GM12878 (cell line): ENCODE measurements at regions not wholly inside any gene's neighbourhood (a gene's known extent, or its start where the extent isn't known, plus 50 kb on each side); places are given as distances from the start of the nearest gene placed in this dataset.
A peak's percentile ranks its signal among the peaks of the same experiment; 100 is the strongest.

Source experiments
- ATAC-seq: fragments of 200-7000 bp; cut with Tn5 transposase; 3 replicates; pipeline ENCODE4 v1.9.1; 2020; ENCODE audit warnings: mild to moderate bottlenecking, moderate library complexity
- BruUV-seq: library from RNA; stranded (reverse); fragments of 400-500 nt; replicated peaks from 2 replicates; lab custom pipeline; 2021; lab: Mats Ljungman, UMichigan
- CTCF ChIA-PET: fragments of 300-600 bp; sonication (Branson Sonifier 250); formaldehyde crosslinking; extraction: SDS; loops from one replicate; lab custom pipeline; 2021; ENCODE audit warnings: inconsistent platforms; lab: Yijun Ruan, JAX
- POLR2A ChIA-PET: fragments of 350-600 bp; formaldehyde crosslinking; extraction: SDS; loops from one replicate; lab custom pipeline; 2021; ENCODE audit warnings: inconsistent platforms; lab: Charles Lee
- RAD21 ChIA-PET: fragments of 300-600 bp; sonication (Branson Sonifier 250); formaldehyde crosslinking; loops from one replicate; lab custom pipeline; 2023; ENCODE audit warnings: antibody characterized with exemption; ENCODE audit not compliant: unreplicated experiment; lab: Charles Lee
- SMC1A ChIA-PET: fragments of 300-600 bp; sonication (Branson Sonifier 250); formaldehyde crosslinking; loops from one replicate; lab custom pipeline; 2023; ENCODE audit not compliant: unreplicated experiment, uncharacterized antibody; lab: Charles Lee
- DNase-seq: peaks from one replicate; pipeline ENCODE4 v3.0.0-alpha.2; 2011; ENCODE audit warnings: low read depth, low spot score
- FAIRE-seq: peaks from 3 replicates; lab custom pipeline; 2011; peaks lifted over from hg19 to GRCh38; lab: Jason Lieb, UNC
- H2AFZ ChIP-seq: 2 replicates; pipeline ENCODE4 v1.6.0; 2011; ENCODE audit warnings: low read depth, low read length, control low read depth; ENCODE audit not compliant: control insufficient read depth
- H3K27ac ChIP-seq: 2 replicates; pipeline ENCODE4 v1.5.1; 2011; ENCODE audit warnings: control low read depth; ENCODE audit not compliant: control insufficient read depth, insufficient read depth
- H3K27me3 ChIP-seq, 2 experiments: replicated peaks in 1 of 2; 2 replicates each; pipeline versions ENCODE4 v1.6.0 to v1.6.1; 2011; ENCODE audit warnings: low read length in 1 of 2; ENCODE audit not compliant: control insufficient read depth in 2 of 2, insufficient read depth in 2 of 2
- H3K36me3 ChIP-seq, 2 experiments: 2 replicates each; pipeline ENCODE4 v1.5.1; 2011; ENCODE audit warnings: low read length in 1 of 2; ENCODE audit not compliant: control insufficient read depth in 2 of 2, insufficient read depth in 2 of 2
- H3K4me1 ChIP-seq: 2 replicates; pipeline ENCODE4 v1.6.1; 2011; ENCODE audit warnings: mild to moderate bottlenecking, low read length, moderate library complexity, mixed read lengths; ENCODE audit not compliant: control insufficient read depth, insufficient read depth
- H3K4me2 ChIP-seq: 2 replicates; pipeline ENCODE4 v1.6.0; 2011; ENCODE audit warnings: control low read depth; ENCODE audit not compliant: control insufficient read depth, insufficient read depth
- H3K4me3 ChIP-seq: fragments of 200-600 bp; sonication (generic); 2 replicates; pipeline ENCODE4 v1.5.1; 2016
- H3K79me2 ChIP-seq: 2 replicates; pipeline ENCODE4 v1.6.0; 2011; ENCODE audit warnings: low read length; ENCODE audit not compliant: control insufficient read depth, insufficient read depth
- H3K9ac ChIP-seq: 2 replicates; pipeline ENCODE4 v1.8.0; 2011; ENCODE audit warnings: low read length, control low read depth, mixed read lengths; ENCODE audit not compliant: control insufficient read depth, insufficient read depth
- H3K9me3 ChIP-seq: replicated peaks from 3 replicates; pipeline ENCODE4 v1.5.1; 2011; ENCODE audit warnings: mild to moderate bottlenecking, low read length; ENCODE audit not compliant: control insufficient read depth, insufficient read depth
- H4K20me1 ChIP-seq: 2 replicates; pipeline ENCODE4 v1.6.0; 2011; ENCODE audit not compliant: control insufficient read depth, insufficient read depth
- BCL3 ChIP-seq: IDR thresholded peaks from 2 replicates; pipeline ENCODE4 v1.6.1; 2011; ENCODE audit warnings: borderline replicate concordance, low read depth, mild to moderate bottlenecking, moderate library complexity, low read length; ENCODE audit not compliant: insufficient read depth, poor library complexity, severe bottlenecking
- EED ChIP-seq: sonication (generic); IDR thresholded peaks from 2 replicates; pipeline ENCODE4 v1.6.1; 2016; ENCODE audit warnings: antibody characterized with exemption, low read depth
- FOXK2 ChIP-seq: fragments of 450-650 bp; IDR thresholded peaks from 2 replicates; pipeline ENCODE4 v1.6.1; 2017; ENCODE audit warnings: mild to moderate bottlenecking, moderate library complexity
- IRF3 ChIP-seq: fragments of 450-650 bp; IDR thresholded peaks from 2 replicates; pipeline ENCODE4 v1.6.1; 2014; ENCODE audit warnings: mild to moderate bottlenecking
- MEF2A ChIP-seq: IDR thresholded peaks from 2 replicates; pipeline ENCODE4 v1.6.1; 2011; ENCODE audit warnings: low read depth, mild to moderate bottlenecking, low read length, moderate library complexity; ENCODE audit not compliant: insufficient read depth
- NFYA ChIP-seq: IDR thresholded peaks from 2 replicates; pipeline ENCODE4 v1.6.1; 2011; ENCODE audit warnings: low read depth, mild to moderate bottlenecking, low read length, improper control_type of control experiment, borderline replicate concordance
- PAX5 ChIP-seq: IDR thresholded peaks from 2 replicates; pipeline ENCODE4 v1.6.1; 2011; ENCODE audit warnings: low read depth, low read length, borderline replicate concordance
- POLR2A ChIP-seq: IDR thresholded peaks from 2 replicates; pipeline ENCODE4 v1.6.1; 2011; ENCODE audit warnings: low read depth, mild to moderate bottlenecking, low read length
- RB1 ChIP-seq: fragments of 450-650 bp; formaldehyde crosslinking; IDR thresholded peaks from 2 replicates; pipeline ENCODE4 v1.6.1; 2017; ENCODE audit warnings: mild to moderate bottlenecking, borderline replicate concordance
- RFX5 ChIP-seq: IDR thresholded peaks from 2 replicates; pipeline ENCODE4 v1.6.1; 2011; ENCODE audit warnings: low read depth, low read length, improper control_type of control experiment
- SMAD1 ChIP-seq: fragments of 450-650 bp; IDR thresholded peaks from 2 replicates; pipeline ENCODE4 v1.6.1; 2018; ENCODE audit warnings: mild to moderate bottlenecking, low read depth; ENCODE audit not compliant: partially characterized antibody
- SUZ12 ChIP-seq: fragments of 200-600 bp; sonication (generic); IDR thresholded peaks from one replicate; pipeline ENCODE4 v1.6.1; 2018; ENCODE audit warnings: antibody characterized with exemption, mild to moderate bottlenecking; ENCODE audit not compliant: unreplicated experiment
- WRNIP1 ChIP-seq: IDR thresholded peaks from 2 replicates; pipeline ENCODE4 v1.6.1; 2011; ENCODE audit warnings: low read depth, low read length, improper control_type of control experiment, borderline replicate concordance
- ZNF207 ChIP-seq: fragments of 450-650 bp; IDR thresholded peaks from 2 replicates; pipeline ENCODE4 v1.6.1; 2014; ENCODE audit warnings: antibody characterized with exemption, mild to moderate bottlenecking, borderline replicate concordance
- ZNF687 ChIP-seq: fragments of 450-650 bp; IDR thresholded peaks from 2 replicates; pipeline ENCODE4 v1.6.1; 2017; ENCODE audit warnings: mild to moderate bottlenecking, moderate library complexity
- WGBS: methylation state at CpG from one replicate; pipeline ENCODE4 v1.1.6; 2016; ENCODE audit warnings: low lambda C conversion rate; ENCODE audit not compliant: insufficient replicate concordance, insufficient coverage; ENCODE audit errors: missing lambda C conversion rate; 5-methylcytosine and 5-hydroxymethylcytosine counted together
- in situ Hi-C: fragments of 300-500 bp; cut with MboI; formaldehyde crosslinking; loops from 9 replicates; pipeline ENCODE4 v1.14.3; 2018; ENCODE audit warnings: mixed read lengths
- intact Hi-C: fragments of 100-400 bp; cut with micrococcal nuclease; formaldehyde crosslinking; loops from one replicate; pipeline ENCODE4 v1.14.2; 2022; ENCODE audit not compliant: unreplicated experiment

- H3K4me3 ChIP-seq, result no peak overlapping the region
- H3K36me3 ChIP-seq, result no peaks in the 10 kb centered on the region
- DNase-seq, result peak; percentile 46
- peak overlapping the region; percentile 39 for H2AFZ ChIP-seq
- CTCF ChIA-PET, result interaction anchor here (0.6 kb wide), 2 partner anchors 285 to 340 kb away, joined by 3 read pairs; no protein-coding TSS in a partner anchor
- RAD21 ChIA-PET, result interaction anchor here (1.0 kb wide), 1 partner anchor 140 kb away, joined by 4 read pairs; no protein-coding TSS in a partner anchor
- H3K9ac ChIP-seq, result no peak overlapping the region
- H4K20me1 ChIP-seq, result no peaks in the 10 kb centered on the region
- no peak overlapping the region for H3K27ac ChIP-seq
- peak; percentile 77 for FAIRE-seq
- in situ Hi-C loops (no loop called here), intact Hi-C loops (loop anchor here (2.0 to 5.0 kb wide), 2 partner anchors 140 to 191 kb away; partner anchors contain the start of gene IL15)
- peak; percentile 97 for ATAC-seq
- 0% methylated on average over 1 of the region's 1 CpG for WGBS
- no peaks in the 10 kb centered on the region for H3K79me2 ChIP-seq
- no peaks in the 10 kb centered on the region for H3K27me3 ChIP-seq
- H3K4me1 ChIP-seq, result 0 out of 2 replicates have a peak, but pooled peaks cover 4% of the 10 kb centered on the region
- H3K4me2 ChIP-seq, result 0 out of 2 replicates have a peak overlapping the region, but pooled peaks have one; percentile 7
- SMC1A ChIA-PET, result interaction anchor here (0.6 to 0.9 kb wide), 2 partner anchors 139 to 169 kb away, joined by 3 to 4 read pairs; partner anchors contain the start of gene IL15
- no TSS peak for BruUV-seq
- no peaks in the 10 kb centered on the region for H3K9me3 ChIP-seq
- POLR2A ChIA-PET, result interaction anchor here (0.5 kb wide), 1 partner anchor 678 kb away, joined by 4 read pairs; no protein-coding TSS in a partner anchor
- TF ChIP-seq EED (no peak), RB1 (no peak), IRF3 (no peak), POLR2A (no peak), NFYA (no peak), BCL3 (peak; percentile 44), PAX5 (no peak), MEF2A (no peak), SUZ12 (no peak), ZNF687 (no peak), WRNIP1 (no peak), FOXK2 (no peak), RFX5 (no peak), SMAD1 (no peak), ZNF207 (no peak)
Measured at GRCh38 chr4:141497627-141498026, 138.8 kb upstream of the IL15 start.
